ENCODE measurements at regions not wholly inside any gene's neighbourhood (a gene's known extent, or its start where the extent isn't known, plus 50 kb on each side); places are given as distances from the start of the nearest gene placed in this dataset.

- H3K23me2 ChIP-seq (ENCODE audit: low read depth, low read length): no peaks in the 10 kb centered on the region; the same call in 1 of the 2 replicates
- ChIA-PET POLR2A (ENCODE audit: partially characterized antibody) (no interaction called here), CTCF (ENCODE audit: partially characterized antibody) (interaction anchor here (0.6 to 1.4 kb wide), 3 partner anchors 9 to 90 kb away, joined by 3 to 4 read pairs (median 3); no protein-coding TSS in a partner anchor)
- no peaks in the 10 kb centered on the region for H3K9me3 ChIP-seq (ENCODE audit: insufficient read depth in 2 of 2, low read depth in 1 of 2, low read length in 1 of 2)
- H2AFZ ChIP-seq (ENCODE audit: low read length): no peak overlapping the region
- peak; percentile 91 for TF ChIP-seq SP1 (IDR thresholded peaks at IDR 0.05; ENCODE audit: low read depth, low read length)
- TF ChIP-seq TEAD4 (IDR thresholded peaks at IDR 0.05; ENCODE audit: low read depth, low read length): peak; percentile 68
- no peak for TF ChIP-seq HDAC2 (IDR thresholded peaks at IDR 0.05; ENCODE audit: borderline replicate concordance in 1 of 2, low read depth in 2 of 2, low read length in 2 of 2)
- TF ChIP-seq GTF2F1 (IDR thresholded peaks at IDR 0.05; ENCODE audit: borderline replicate concordance, low read depth, low read length): no peak
- H3K9ac ChIP-seq (replicated peaks in 1 of 4; ENCODE audit: extremely low read depth in 1 of 4, low read depth in 3 of 4, low read length in 3 of 4): no peak overlapping the region
- peak overlapping the region in 1 of 4 experiments; percentile 27; a peak in 1 of 8 replicates for H3K4me3 ChIP-seq (ENCODE audit: extremely low read depth in 1 of 4, insufficient read depth in 2 of 4, low read depth in 3 of 4, low read length in 4 of 4)
- no peaks in the 10 kb centered on the region for H4K20me1 ChIP-seq (replicated peaks in 1 of 2; ENCODE audit: control insufficient read depth in 1 of 2, insufficient read depth in 2 of 2, low read length in 2 of 2)
- no peak overlapping the region for H3K18ac ChIP-seq (ENCODE audit: extremely low read depth, low read length)
- peak overlapping the region; percentile 5 for H3K4ac ChIP-seq (replicated peaks; ENCODE audit: insufficient read length, low read depth, low read length)
- peak overlapping the region; percentile 39 for H4K5ac ChIP-seq (ENCODE audit: insufficient read length, low read depth, low read length)
- H2BK5ac ChIP-seq (ENCODE audit: low read depth, low read length): peak overlapping the region; percentile 71; the same call in 1 of the 2 replicates
- no peak overlapping the region for H3K14ac ChIP-seq (ENCODE audit: insufficient read length)
- peak overlapping the region; percentile 9 to 70; a peak in 2 of 4 replicates for H3K4me2 ChIP-seq (ENCODE audit: insufficient read depth in 1 of 2, low read depth in 2 of 2, low read length in 2 of 2)
- no peak overlapping the region for H3K27ac ChIP-seq (ENCODE audit: low read depth, low read length)
- H4K8ac ChIP-seq (ENCODE audit: extremely low read depth, insufficient read depth, low read length): no peak overlapping the region
- H3K23ac ChIP-seq (ENCODE audit: insufficient read length): no peak overlapping the region
- no peak overlapping the region for H2BK120ac ChIP-seq (replicated peaks; ENCODE audit: low read depth, low read length)
- H4K91ac ChIP-seq (replicated peaks; ENCODE audit: insufficient read length, low read length): no peak overlapping the region
- H2BK15ac ChIP-seq (ENCODE audit: low read length): no peak overlapping the region
- H3K56ac ChIP-seq (replicated peaks; ENCODE audit: insufficient read length, low read depth, low read length): no peak overlapping the region
- peaks cover 0 to 7% (median 5%) of the 10 kb centered on the region in 4 experiments; a peak in 4 of 7 replicates for H3K4me1 ChIP-seq (replicated peaks in 1 of 4; ENCODE audit: control insufficient read depth in 3 of 4, insufficient read depth in 4 of 4, low read length in 3 of 4)
- H3K79me1 ChIP-seq (ENCODE audit: low read depth, low read length): no peaks in the 10 kb centered on the region
- FAIRE-seq (no peak), DNase-seq (ENCODE audit: low read depth in 1 of 2, low spot score in 2 of 2) (no peak)
- H2BK20ac ChIP-seq (ENCODE audit: low read length): no peak overlapping the region
- WGBS, 2 experiments (ENCODE audit: extremely low coverage in 1 of 2, insufficient coverage in 1 of 2, insufficient read length in 1 of 2, insufficient replicate concordance in 2 of 2, low coverage in 1 of 2, low lambda C conversion rate in 2 of 2, missing lambda C conversion rate in 1 of 2): 43% methylated on average over 4 of the region's 4 CpGs; no CpG with 5 or more reads in 1 of the 2 experiments
- no peak overlapping the region; the same call in 1 of the 2 replicates for H2AK5ac ChIP-seq (ENCODE audit: low read depth, low read length)
- no peaks in the 10 kb centered on the region for H3K79me2 ChIP-seq (ENCODE audit: control insufficient read depth in 1 of 2, insufficient read depth in 2 of 2, low read length in 2 of 2)
- H2BK12ac ChIP-seq (ENCODE audit: low read depth, low read length): peak overlapping the region; percentile 44; the same call in 1 of the 2 replicates
- no peaks in the 10 kb centered on the region for H3K27me3 ChIP-seq (replicated peaks in 1 of 4; ENCODE audit: control insufficient read depth in 3 of 4, extremely low read depth in 1 of 4, insufficient read depth in 3 of 4, low read length in 3 of 4)
- no peaks in the 10 kb centered on the region for H3K36me3 ChIP-seq (ENCODE audit: control insufficient read depth in 2 of 4, insufficient read depth in 4 of 4, low read length in 3 of 4)
Observed at GRCh38 chr3:181610083-181610972, 101.4 kb upstream of the SOX2 start.
